GM12873 (cell line): ENCODE measurements at regions not wholly inside any gene's neighbourhood (a gene's known extent, or its start where the extent isn't known, plus 50 kb on each side); places are given as distances from the start of the nearest gene placed in this dataset.

Source experiments
- TF ChIP-seq, protein P1 (sequence below): IDR thresholded peaks from 2 replicates; pipeline ENCODE4 v1.5.1; 2012; ENCODE audit warnings: low read depth, mild to moderate bottlenecking, moderate library complexity, low read length, control low read depth; ENCODE audit not compliant: insufficient read depth; ENCODE audit errors: missing control alignments

DNA sequence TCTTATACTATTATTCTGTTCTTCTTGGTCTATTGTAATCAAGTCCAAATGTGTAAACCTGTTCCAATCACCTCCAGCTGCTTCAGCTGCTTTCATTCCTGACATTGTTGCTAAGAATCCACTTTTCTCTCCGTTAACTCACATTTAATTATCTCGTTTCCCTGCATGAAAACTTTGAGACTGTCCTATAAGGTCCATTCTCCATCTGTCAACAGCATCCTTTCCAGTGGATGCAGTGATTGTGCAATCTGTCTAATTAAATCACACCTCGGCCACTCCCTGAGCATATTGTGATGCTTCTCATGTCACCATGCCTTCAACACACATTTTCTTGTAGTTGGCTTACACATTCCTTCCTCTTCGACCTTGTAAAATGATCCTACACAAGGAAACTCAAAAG lies 1626.9 kb upstream of the SLC10A2 start:
- TF ChIP-seq, protein P1, sequence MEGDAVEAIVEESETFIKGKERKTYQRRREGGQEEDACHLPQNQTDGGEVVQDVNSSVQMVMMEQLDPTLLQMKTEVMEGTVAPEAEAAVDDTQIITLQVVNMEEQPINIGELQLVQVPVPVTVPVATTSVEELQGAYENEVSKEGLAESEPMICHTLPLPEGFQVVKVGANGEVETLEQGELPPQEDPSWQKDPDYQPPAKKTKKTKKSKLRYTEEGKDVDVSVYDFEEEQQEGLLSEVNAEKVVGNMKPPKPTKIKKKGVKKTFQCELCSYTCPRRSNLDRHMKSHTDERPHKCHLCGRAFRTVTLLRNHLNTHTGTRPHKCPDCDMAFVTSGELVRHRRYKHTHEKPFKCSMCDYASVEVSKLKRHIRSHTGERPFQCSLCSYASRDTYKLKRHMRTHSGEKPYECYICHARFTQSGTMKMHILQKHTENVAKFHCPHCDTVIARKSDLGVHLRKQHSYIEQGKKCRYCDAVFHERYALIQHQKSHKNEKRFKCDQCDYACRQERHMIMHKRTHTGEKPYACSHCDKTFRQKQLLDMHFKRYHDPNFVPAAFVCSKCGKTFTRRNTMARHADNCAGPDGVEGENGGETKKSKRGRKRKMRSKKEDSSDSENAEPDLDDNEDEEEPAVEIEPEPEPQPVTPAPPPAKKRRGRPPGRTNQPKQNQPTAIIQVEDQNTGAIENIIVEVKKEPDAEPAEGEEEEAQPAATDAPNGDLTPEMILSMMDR: no peak

DNA sequence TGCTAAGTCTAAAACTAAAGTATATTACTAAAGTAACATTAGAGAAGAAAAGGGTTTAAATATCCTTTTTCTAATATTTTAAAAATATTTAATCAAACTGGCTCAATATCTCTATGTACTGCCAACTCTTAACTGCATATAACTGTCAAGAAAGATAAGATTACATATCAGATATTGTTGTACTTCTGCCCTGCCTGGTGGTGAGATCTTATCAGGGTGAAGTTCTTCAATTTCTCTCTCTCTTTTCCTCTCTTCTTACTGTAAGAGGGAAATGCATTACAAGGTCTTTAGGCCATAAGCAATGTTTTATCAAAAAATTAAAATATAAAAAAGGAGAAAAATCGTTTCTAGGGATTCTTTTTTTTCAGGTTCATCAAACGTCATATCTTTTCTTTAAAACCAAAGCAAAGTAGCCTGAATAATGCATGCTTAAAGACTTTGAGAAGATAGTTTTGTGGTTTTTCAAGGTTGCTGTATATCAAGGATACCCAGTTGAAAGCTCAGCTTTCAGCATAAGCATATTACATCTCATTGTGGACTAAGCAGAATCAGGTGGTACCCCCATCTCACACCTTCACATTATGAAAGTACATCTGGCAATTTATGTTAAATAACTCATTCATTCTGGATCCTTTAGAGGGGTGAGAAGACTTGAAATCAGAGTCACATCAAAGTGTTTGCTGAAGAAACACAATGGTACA lies 1625.7 kb upstream of the SLC10A2 start:
- TF ChIP-seq, protein P1: no peak

DNA sequence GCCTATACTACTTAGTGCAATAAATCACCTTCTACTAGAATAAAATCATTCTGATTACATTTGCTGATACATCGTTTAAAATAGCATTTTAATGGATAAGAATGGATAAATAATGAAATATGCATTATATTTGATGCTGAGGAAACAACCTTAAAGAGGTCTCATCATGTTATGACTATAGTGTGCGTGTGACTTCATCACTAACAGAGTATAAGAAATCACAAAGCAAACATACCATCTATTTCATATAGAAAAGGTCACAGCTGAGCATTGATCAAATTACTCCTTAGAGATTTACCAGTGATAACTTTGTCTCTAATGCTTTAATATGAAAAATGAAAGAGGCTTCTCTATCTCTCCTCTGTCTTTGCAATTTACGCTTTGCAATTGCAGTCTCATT lies 1620.3 kb upstream of the SLC10A2 start:
- TF ChIP-seq, protein P1: no peak

DNA sequence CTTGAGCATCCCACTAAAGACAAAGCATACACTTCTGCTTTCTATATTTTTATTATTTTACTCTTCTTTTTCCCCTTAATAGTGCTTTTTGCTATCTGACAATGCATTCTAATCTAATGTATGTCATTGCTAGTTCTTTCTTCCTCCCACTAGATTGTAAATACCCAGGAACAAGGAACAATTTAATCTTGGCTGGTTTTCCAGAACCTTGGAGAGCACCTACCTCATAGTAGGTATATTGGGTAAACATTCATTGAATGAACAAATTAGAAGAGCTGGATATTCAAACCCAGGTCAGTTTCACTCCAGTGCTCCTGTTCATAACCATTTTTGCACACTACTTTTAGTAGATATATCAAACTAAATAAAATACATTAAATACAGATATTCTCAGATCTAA lies 1617.6 kb upstream of the SLC10A2 start:
- TF ChIP-seq, protein P1: no peak

DNA sequence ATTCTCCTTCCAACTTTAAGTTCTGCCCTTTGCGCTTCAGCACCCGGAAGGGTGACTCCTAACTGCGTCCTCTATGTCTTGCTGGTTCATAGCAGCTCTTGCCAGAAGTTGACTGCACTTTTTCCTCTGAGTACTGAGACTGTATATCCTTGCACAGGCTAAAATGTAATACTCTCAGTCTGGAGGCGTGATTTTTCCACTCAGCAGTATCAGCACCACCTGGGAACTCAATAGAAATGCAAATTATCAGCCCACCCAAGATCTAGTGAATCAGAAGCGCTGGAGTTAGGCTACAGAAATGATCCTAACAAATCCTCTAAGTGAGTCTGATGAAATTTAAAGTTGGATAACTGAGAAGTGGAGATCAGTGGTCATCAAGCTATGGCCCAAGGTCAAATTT lies 1611.9 kb upstream of the SLC10A2 start:
- TF ChIP-seq, protein P1: no peak

DNA sequence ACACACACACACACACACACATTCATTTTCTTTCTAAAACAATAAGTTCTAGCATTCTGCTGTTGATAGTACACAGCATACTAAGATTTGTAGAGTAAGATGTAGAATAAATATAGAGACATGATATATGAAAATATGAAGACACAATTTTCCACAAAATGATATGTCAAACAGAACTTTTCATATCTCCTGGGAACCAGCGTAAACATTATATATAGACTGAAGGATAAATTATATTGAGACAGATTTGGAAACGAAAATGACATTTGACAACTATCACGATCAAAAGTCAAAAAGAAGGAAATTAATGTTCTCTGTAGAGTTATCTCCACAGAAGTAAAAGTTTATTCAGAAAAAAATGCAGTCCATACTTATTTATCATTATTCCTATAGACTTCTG lies 1605.7 kb upstream of the SLC10A2 start:
- TF ChIP-seq, protein P1: no peak

DNA sequence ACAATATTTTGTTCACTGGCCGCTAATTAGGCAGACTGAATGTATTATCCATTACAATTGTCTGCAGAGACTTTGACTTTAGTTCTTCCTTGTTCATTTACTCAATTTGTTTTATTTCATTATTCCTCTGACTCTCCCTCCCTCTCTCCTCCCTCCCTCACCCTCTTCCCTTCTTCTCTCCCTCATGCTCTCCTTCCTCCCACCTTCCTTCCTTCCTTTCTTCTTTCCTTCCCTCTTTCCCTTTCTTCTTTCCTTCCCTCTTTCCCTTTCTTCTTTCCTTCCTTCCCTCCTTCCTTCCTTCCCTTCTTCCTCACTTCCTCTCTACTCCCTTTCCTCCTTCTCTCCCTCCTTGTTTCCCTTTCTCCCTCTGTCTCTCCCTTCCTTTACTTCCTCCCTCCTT lies 1591.0 kb upstream of the SLC10A2 start:
- TF ChIP-seq, protein P1: no peak
